ENCODE measurements at regions not wholly inside any gene's neighbourhood (a gene's known extent, or its start where the extent isn't known, plus 50 kb on each side); places are given as distances from the start of the nearest gene placed in this dataset.

- H3K27me3 Mint-ChIP-seq (ENCODE audit: low read depth) = no peaks in the 10 kb centered on the region
- peaks cover 7% of the 10 kb centered on the region for H3K4me1 Mint-ChIP-seq (ENCODE audit: low read depth)
- no peak for DNase-seq (ENCODE audit: low spot score)
- H3K36me3 Mint-ChIP-seq (ENCODE audit: low read depth) = peaks cover 24% of the 10 kb centered on the region
- H3K4me3 Mint-ChIP-seq = no peak overlapping the region
- no peak overlapping the region for H3K27ac Mint-ChIP-seq
- no peaks in the 10 kb centered on the region for H3K9me3 Mint-ChIP-seq
Observed at GRCh38 chr7:131090886-131091692, 236.6 kb upstream of the MKLN1 start.

GRCh38 chr7:131094685-131095084 lies 233.0 kb upstream of the MKLN1 start:
- no peak for DNase-seq (ENCODE audit: low spot score)
- H3K27ac Mint-ChIP-seq = no peak overlapping the region

GRCh38 chr7:131095346-131095745 lies 232.3 kb upstream of the MKLN1 start:
- H3K27me3 Mint-ChIP-seq (ENCODE audit: low read depth) = no peaks in the 10 kb centered on the region
- H3K4me1 Mint-ChIP-seq (ENCODE audit: low read depth) = peaks cover 19% of the 10 kb centered on the region
- no peak overlapping the region for H3K27ac Mint-ChIP-seq
- no peaks in the 10 kb centered on the region for H3K9me3 Mint-ChIP-seq
- H3K36me3 Mint-ChIP-seq (ENCODE audit: low read depth) = peaks cover 19% of the 10 kb centered on the region
- H3K4me3 Mint-ChIP-seq = no peak overlapping the region
- DNase-seq (ENCODE audit: low spot score) = no peak

More at GRCh38 chr7:131094685-131095084, 233.0 kb upstream of the MKLN1 start:
- no peaks in the 10 kb centered on the region for H3K27me3 Mint-ChIP-seq (ENCODE audit: low read depth)
- H3K4me3 Mint-ChIP-seq = no peak overlapping the region
- H3K4me1 Mint-ChIP-seq (ENCODE audit: low read depth) = peaks cover 19% of the 10 kb centered on the region
- H3K9me3 Mint-ChIP-seq = no peaks in the 10 kb centered on the region
- peaks cover 20% of the 10 kb centered on the region for H3K36me3 Mint-ChIP-seq (ENCODE audit: low read depth)

- Mint-ChIP-seq H3K9me3 (no peaks in the 10 kb centered on the region), H3K4me3 (no peak overlapping the region), H3K27me3 (ENCODE audit: low read depth) (no peaks in the 10 kb centered on the region), H3K27ac (no peak overlapping the region), H3K4me1 (ENCODE audit: low read depth) (peaks cover 19% of the 10 kb centered on the region), H3K36me3 (ENCODE audit: low read depth) (peaks cover 19% of the 10 kb centered on the region)
- no peak for DNase-seq (ENCODE audit: low spot score)
Observed at GRCh38 chr7:131096267-131096927, 231.3 kb upstream of the MKLN1 start.

GRCh38 chr7:131097662-131098376 lies 229.9 kb upstream of the MKLN1 start:
- no peak for DNase-seq (ENCODE audit: low spot score)

GRCh38 chr7:131098527-131098926 lies 229.1 kb upstream of the MKLN1 start:
- H3K9me3 Mint-ChIP-seq = no peaks in the 10 kb centered on the region
- peaks cover 27% of the 10 kb centered on the region for H3K36me3 Mint-ChIP-seq (ENCODE audit: low read depth)
- no peak overlapping the region for H3K4me3 Mint-ChIP-seq
- peaks cover 26% of the 10 kb centered on the region for H3K4me1 Mint-ChIP-seq (ENCODE audit: low read depth)
- no peak for DNase-seq (ENCODE audit: low spot score)
- H3K27me3 Mint-ChIP-seq (ENCODE audit: low read depth) = no peaks in the 10 kb centered on the region
- no peak overlapping the region for H3K27ac Mint-ChIP-seq

More at GRCh38 chr7:131097662-131098376, 229.9 kb upstream of the MKLN1 start:
- Mint-ChIP-seq H3K27me3 (ENCODE audit: low read depth) (no peaks in the 10 kb centered on the region), H3K9me3 (no peaks in the 10 kb centered on the region), H3K36me3 (ENCODE audit: low read depth) (peaks cover 23% of the 10 kb centered on the region), H3K27ac (no peak overlapping the region), H3K4me1 (ENCODE audit: low read depth) (peaks cover 23% of the 10 kb centered on the region), H3K4me3 (no peak overlapping the region)

- peaks cover 45% of the 10 kb centered on the region for H3K4me1 Mint-ChIP-seq (ENCODE audit: low read depth)
- H3K9me3 Mint-ChIP-seq = no peaks in the 10 kb centered on the region
- H3K27me3 Mint-ChIP-seq (ENCODE audit: low read depth) = no peaks in the 10 kb centered on the region
- H3K36me3 Mint-ChIP-seq (ENCODE audit: low read depth) = peaks cover 29% of the 10 kb centered on the region
- no peak overlapping the region for H3K27ac Mint-ChIP-seq
- H3K4me3 Mint-ChIP-seq = no peak overlapping the region
- no peak for DNase-seq (ENCODE audit: low spot score)
Observed at GRCh38 chr7:131100357-131101054, 227.2 kb upstream of the MKLN1 start.

- no peak for DNase-seq (ENCODE audit: low spot score)
- no peaks in the 10 kb centered on the region for H3K9me3 Mint-ChIP-seq
- peaks cover 32% of the 10 kb centered on the region for H3K36me3 Mint-ChIP-seq (ENCODE audit: low read depth)
- peaks cover 47% of the 10 kb centered on the region for H3K4me1 Mint-ChIP-seq (ENCODE audit: low read depth)
- H3K4me3 Mint-ChIP-seq = peak overlapping the region; percentile 25
- no peaks in the 10 kb centered on the region for H3K27me3 Mint-ChIP-seq (ENCODE audit: low read depth)
- peak overlapping the region; percentile 6 for H3K27ac Mint-ChIP-seq
Observed at GRCh38 chr7:131103997-131104396, 223.7 kb upstream of the MKLN1 start.

- Mint-ChIP-seq H3K4me1 (ENCODE audit: low read depth) (peaks cover 52% of the 10 kb centered on the region), H3K36me3 (ENCODE audit: low read depth) (peaks cover 29% of the 10 kb centered on the region), H3K9me3 (no peaks in the 10 kb centered on the region), H3K27ac (peak overlapping the region; percentile 62), H3K27me3 (ENCODE audit: low read depth) (no peaks in the 10 kb centered on the region), H3K4me3 (peak overlapping the region; percentile 78)
- DNase-seq (ENCODE audit: low spot score) = no peak
Observed at GRCh38 chr7:131104596-131105293, 222.9 kb upstream of the MKLN1 start.

- Mint-ChIP-seq H3K27ac (peak overlapping the region; percentile 62), H3K4me1 (ENCODE audit: low read depth) (peaks cover 51% of the 10 kb centered on the region), H3K4me3 (peak overlapping the region; percentile 78), H3K36me3 (ENCODE audit: low read depth) (peaks cover 29% of the 10 kb centered on the region), H3K27me3 (ENCODE audit: low read depth) (no peaks in the 10 kb centered on the region), H3K9me3 (no peaks in the 10 kb centered on the region)
- DNase-seq (ENCODE audit: low spot score) = no peak
Observed at GRCh38 chr7:131105294-131105798, 222.3 kb upstream of the MKLN1 start.

GRCh38 chr7:131105799-131106680 lies 221.6 kb upstream of the MKLN1 start:
- Mint-ChIP-seq H3K36me3 (ENCODE audit: low read depth) (peaks cover 25% of the 10 kb centered on the region), H3K27ac (peak overlapping the region; percentile 100), H3K4me3 (peak overlapping the region; percentile 100), H3K4me1 (ENCODE audit: low read depth) (peaks cover 52% of the 10 kb centered on the region), H3K27me3 (ENCODE audit: low read depth) (no peaks in the 10 kb centered on the region), H3K9me3 (no peaks in the 10 kb centered on the region)
- DNase-seq (ENCODE audit: low spot score) = peak; percentile 85

GRCh38 chr7:131106681-131107336 lies 220.9 kb upstream of the MKLN1 start:
- H3K4me3 Mint-ChIP-seq = peak overlapping the region; percentile 100
- peak overlapping the region; percentile 100 for H3K27ac Mint-ChIP-seq
- peaks cover 23% of the 10 kb centered on the region for H3K36me3 Mint-ChIP-seq (ENCODE audit: low read depth)
- peak; percentile 33 for DNase-seq (ENCODE audit: low spot score)
- peaks cover 57% of the 10 kb centered on the region for H3K4me1 Mint-ChIP-seq (ENCODE audit: low read depth)
- no peaks in the 10 kb centered on the region for H3K27me3 Mint-ChIP-seq (ENCODE audit: low read depth)
- no peaks in the 10 kb centered on the region for H3K9me3 Mint-ChIP-seq

Data from T-helper 2 cell treated with Interferon-gamma antibody and Interleukin-4, amounts not matched to agents 5 μg/mL and 100 μg/mL, for 36 hours (primary cell).